Chondrocyte (in vitro differentiated cells): ENCODE measurements at regions not wholly inside any gene's neighbourhood (a gene's known extent, or its start where the extent isn't known, plus 50 kb on each side); places are given as distances from the start of the nearest gene placed in this dataset.

Experiments used
- DNase-seq: peaks from one replicate; pipeline ENCODE4 v3.0.0; 2021; ENCODE audit warnings: mixed read lengths, low spot score
- H3K27ac Mint-ChIP-seq: one replicate; pipeline ENCODE4 v1.8.0; 2021; ENCODE audit warnings: mild to moderate bottlenecking, moderate library complexity, mixed read lengths; ENCODE audit not compliant: unreplicated experiment
- H3K27me3 Mint-ChIP-seq: 2 replicates; pipeline ENCODE4 v1.8.0; 2021; ENCODE audit warnings: low read depth, mixed read lengths
- H3K36me3 Mint-ChIP-seq: 2 replicates; pipeline ENCODE4 v1.8.0; 2021; ENCODE audit warnings: low read depth, mixed read lengths
- H3K4me1 Mint-ChIP-seq: 2 replicates; pipeline ENCODE4 v1.8.0; 2021; ENCODE audit warnings: low read depth, mild to moderate bottlenecking, mixed read lengths
- H3K4me3 Mint-ChIP-seq: one replicate; pipeline ENCODE4 v1.8.0; 2021; ENCODE audit warnings: mild to moderate bottlenecking, moderate library complexity, mixed read lengths; ENCODE audit not compliant: unreplicated experiment
- H3K9me3 Mint-ChIP-seq: 2 replicates; pipeline ENCODE4 v1.8.0; 2021; ENCODE audit warnings: low read depth, mixed read lengths
- CTCF ChIP-seq: fragments of 200-600 bp; sonication (generic); IDR thresholded peaks from 2 replicates; pipeline ENCODE4 v1.5.0; 2021; ENCODE audit warnings: antibody characterized with exemption, mild to moderate bottlenecking, moderate library complexity

- H3K36me3 Mint-ChIP-seq, result no peaks in the 10 kb centered on the region
- H3K9me3 Mint-ChIP-seq, result peaks cover 12% of the 10 kb centered on the region
- no peak for DNase-seq
- no peak for TF ChIP-seq CTCF
- peaks cover 5% of the 10 kb centered on the region for H3K4me1 Mint-ChIP-seq
- H3K4me3 Mint-ChIP-seq, result no peak overlapping the region
- H3K27me3 Mint-ChIP-seq, result peaks cover 14% of the 10 kb centered on the region
- H3K27ac Mint-ChIP-seq, result no peak overlapping the region
These were observed 177.1 kb upstream of the PRKCQ start for GRCh38 chr10:6757158-6757557.

- Mint-ChIP-seq H3K4me3 (no peak overlapping the region), H3K27ac (no peak overlapping the region), H3K4me1 (peaks cover 5% of the 10 kb centered on the region), H3K36me3 (no peaks in the 10 kb centered on the region), H3K9me3 (peaks cover 12% of the 10 kb centered on the region), H3K27me3 (peaks cover 14% of the 10 kb centered on the region)
- no peak for TF ChIP-seq CTCF
- no peak for DNase-seq
These were observed 176.6 kb upstream of the PRKCQ start for GRCh38 chr10:6756716-6757115.

- Mint-ChIP-seq H3K27me3 (peaks cover 14% of the 10 kb centered on the region), H3K4me3 (no peak overlapping the region), H3K27ac (no peak overlapping the region), H3K4me1 (peaks cover 5% of the 10 kb centered on the region), H3K9me3 (peaks cover 6% of the 10 kb centered on the region), H3K36me3 (no peaks in the 10 kb centered on the region)
- no peak for DNase-seq
- TF ChIP-seq CTCF, result no peak
These were observed 175.8 kb upstream of the PRKCQ start for GRCh38 chr10:6755781-6756460.

GRCh38 chr10:6753644-6754043 is 173.6 kb upstream of the PRKCQ start:
- Mint-ChIP-seq H3K4me1 (peaks cover 5% of the 10 kb centered on the region), H3K4me3 (no peak overlapping the region), H3K27me3 (peaks cover 14% of the 10 kb centered on the region), H3K9me3 (no peaks in the 10 kb centered on the region), H3K36me3 (no peaks in the 10 kb centered on the region), H3K27ac (no peak overlapping the region)
- no peak for TF ChIP-seq CTCF
- DNase-seq, result no peak

GRCh38 chr10:6751363-6751762 is 171.3 kb upstream of the PRKCQ start:
- Mint-ChIP-seq H3K4me1 (peaks cover under 1% of the 10 kb centered on the region), H3K9me3 (no peaks in the 10 kb centered on the region), H3K36me3 (no peaks in the 10 kb centered on the region), H3K4me3 (no peak overlapping the region), H3K27ac (no peak overlapping the region), H3K27me3 (peaks cover 7% of the 10 kb centered on the region)
- no peak for DNase-seq
- TF ChIP-seq CTCF, result no peak
